Limb (tissue), 2 donors: ENCODE measurements at regions not wholly inside any gene's neighbourhood (a gene's known extent, or its start where the extent isn't known, plus 50 kb on each side); places are given as distances from the start of the nearest gene placed in this dataset.
"Not testable (repeated sequence)": the region's sequence is repeated elsewhere in the genome, so short reads cannot be mapped to it uniquely, and the experiment has no call there.

ENCODE experiments used
- DNase-seq, 2 donors: peaks; one replicate each; pipeline ENCODE4 v3.0.0-alpha.2; 2016; ENCODE audit errors: extremely low spot score in 2 of 2

DNA sequence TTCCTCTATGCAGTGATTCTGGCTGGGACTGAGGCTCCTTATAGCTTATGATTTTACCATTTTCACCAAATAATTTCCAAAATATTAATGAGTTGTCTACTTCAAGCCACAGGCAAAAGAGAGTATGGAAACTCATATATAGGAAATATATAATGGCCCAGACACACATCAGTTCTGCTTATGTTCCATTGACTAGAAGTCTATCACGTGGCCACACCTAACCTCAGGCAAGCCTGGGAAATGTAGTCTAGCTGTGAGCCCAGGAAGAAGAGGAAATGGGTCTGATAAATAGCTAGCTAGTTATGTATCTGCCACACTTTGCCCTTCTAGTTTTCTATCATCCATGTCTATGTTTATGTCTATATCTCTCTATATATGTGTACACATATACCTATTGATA, 195.1 kb downstream of the OTOL1 start:
- no peak for DNase-seq

DNA sequence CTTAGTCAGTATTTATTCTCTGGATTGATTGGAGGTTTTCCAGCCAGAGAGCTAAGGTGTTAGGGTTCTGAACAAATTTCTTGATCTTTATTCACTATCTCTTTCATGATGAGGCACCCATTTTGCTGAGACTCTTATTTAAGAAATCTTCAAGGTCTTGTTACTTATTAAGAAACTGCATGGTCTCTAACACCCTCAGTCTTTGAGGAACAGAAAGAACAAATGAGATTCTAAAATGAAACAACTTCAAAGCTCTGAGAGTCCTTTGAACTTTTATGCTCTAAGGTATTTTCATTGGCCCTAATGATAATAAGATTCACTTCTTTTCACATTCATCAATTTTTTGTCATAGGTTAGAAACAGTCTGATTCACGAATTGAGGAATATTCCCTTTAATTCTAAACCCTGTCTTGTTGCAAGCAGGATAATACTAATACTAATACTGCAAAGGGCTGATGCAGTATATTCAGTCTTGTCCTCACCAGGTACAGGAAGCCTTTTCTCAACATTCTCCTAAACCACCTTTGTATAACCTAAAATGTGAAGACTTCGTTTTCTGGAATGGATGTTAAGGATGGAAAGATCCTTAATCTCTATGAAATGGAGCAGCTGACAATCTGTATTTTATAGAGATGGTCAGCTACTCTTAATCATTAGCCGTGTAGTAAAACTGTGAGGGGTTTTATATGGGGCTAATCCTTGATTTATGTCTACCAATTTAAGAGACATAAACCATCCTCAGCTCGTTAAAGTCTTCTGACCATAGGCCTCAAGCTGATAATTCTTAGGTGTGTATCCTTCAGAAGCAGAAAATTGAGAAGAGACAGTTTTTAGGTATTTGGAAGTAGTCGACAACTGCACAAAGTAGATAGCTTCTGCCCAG, 198.3 kb downstream of the OTOL1 start:
- DNase-seq = no peak

DNA sequence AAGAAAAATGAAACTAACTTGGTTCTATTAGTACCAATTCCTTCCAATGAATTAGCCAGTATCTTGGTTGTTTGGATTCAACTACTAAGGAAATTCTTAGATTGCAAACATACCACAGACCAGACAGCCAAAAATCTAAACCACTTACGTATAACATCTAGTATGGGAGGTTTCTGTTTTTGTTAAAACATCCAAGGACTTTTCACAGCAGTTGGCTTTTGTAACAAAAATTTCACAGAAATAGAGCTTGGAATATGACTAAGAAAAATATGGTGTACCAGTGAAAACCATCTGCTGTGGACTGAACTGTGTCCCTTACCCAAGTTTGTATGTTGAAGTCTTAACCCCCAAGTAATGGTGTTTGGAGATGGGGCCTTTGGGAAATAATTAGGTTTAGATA, 199.2 kb downstream of the OTOL1 start:
- DNase-seq = no peak

DNA sequence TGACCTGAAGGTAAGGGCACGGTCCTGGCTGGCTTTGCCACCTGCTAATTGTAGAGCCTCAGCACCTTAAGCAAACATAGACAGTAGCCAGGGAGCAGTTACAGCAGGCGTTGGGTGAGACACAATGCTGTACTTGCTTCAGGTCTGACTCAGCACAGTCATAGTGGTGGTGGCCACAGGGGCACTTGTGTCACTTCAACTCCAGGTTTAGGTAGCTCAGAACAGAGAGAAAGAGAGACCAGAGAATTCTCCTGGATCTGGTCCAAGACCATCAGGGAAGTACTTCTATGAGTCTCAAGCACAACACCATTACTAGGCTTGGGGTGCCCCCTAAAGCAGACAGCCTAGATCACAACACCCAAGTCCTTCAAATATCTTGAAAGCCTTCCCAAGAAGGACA, 204.4 kb downstream of the OTOL1 start:
- DNase-seq = no peak

DNA sequence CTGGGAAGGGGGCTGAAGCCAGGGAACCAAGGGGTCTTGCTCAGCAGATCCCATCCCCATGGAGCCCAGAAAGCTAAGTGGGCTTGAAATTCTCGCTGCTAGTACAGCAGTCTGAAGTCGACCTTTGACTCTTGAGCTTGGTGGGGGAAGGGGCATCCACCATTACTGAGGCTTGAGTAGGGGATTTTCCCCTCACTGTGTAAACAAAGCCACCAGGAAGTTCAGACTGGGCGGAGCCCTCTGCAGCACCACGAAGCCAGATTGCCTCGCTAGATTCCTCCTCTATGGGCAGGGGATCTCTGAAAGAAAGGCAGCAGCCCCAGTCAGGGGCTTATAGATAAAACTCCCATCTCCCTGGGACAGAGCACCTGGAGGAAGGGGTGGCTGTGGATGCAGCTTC, 210.6 kb downstream of the OTOL1 start:
- DNase-seq = not testable (repeated sequence)

DNA sequence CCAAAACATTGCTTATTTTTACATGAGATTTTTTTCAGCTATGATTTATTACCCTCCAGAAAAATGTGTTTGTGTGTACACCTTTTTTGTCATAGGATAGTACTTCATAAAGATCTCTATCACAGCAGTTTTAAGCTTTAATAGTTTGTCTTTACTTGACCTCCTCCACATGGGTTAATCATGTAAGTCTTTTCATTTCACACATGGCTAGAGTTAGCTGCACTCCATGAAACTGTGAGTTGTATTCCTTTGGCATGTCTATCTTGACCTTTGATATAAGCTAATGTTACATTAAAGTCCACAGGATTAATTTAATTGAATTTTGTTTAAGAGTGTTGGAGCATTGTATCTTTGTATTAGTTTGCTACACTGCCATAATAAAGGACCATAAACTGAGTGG, 217.1 kb downstream of the OTOL1 start:
- no peak for DNase-seq

DNA sequence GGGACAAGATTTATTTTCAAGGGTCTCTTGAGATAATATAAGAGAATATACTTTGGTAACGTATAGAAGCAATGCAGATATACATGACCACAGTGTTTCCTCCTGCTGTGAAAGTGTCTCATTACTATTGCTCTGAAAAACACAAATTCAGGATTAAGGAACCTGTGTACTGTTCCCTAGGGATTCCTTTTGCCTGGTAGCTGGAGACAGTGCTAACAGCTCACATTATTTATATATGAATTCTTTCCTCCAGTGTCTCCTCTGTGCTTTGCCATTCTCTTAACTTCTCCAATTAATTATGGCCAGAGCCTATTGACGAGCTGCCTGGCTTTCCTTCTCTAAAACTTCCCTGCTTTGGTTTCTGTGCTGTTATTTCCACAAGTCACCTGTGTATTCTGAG, 235.4 kb downstream of the OTOL1 start:
- DNase-seq = no peak

DNA sequence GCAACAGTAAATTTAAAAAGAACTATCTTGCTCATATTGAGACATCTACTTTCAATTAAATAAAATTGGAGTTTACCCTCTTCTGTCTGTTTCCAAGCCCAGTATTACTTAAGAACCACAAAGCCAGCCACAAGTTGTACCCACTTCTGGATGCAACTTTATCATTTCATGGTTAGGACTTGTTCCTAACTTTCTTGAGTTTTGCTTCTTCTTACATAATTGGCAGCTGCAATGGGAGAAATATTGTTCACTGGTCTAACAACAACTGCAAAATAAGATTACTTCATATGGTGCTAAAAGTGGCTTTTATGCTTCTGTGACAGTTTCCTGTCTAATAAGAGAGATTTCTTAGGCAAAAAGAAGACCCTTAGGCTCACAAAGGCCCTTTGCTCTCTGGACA, 240.6 kb downstream of the OTOL1 start:
- no peak for DNase-seq

DNA sequence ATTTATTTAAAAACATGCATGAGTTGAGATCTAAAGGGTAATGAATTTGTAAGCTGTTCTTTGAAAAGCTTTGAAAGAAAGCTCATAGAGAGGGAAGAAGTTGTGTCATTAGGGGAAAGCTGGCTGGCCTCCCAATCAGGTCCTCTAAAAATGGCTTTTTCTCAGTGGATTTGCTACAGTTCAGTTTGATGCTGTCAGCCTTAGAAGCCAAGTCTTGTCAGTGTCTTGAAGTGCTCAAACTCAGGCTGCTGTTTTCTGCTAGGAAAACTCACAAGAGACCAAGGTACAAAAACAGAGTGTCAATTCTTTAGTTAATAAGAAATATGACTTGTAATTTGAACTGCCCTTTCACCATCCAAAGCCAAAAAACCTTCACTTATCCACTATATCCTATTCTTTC, 243.8 kb downstream of the OTOL1 start:
- DNase-seq = no peak

DNA sequence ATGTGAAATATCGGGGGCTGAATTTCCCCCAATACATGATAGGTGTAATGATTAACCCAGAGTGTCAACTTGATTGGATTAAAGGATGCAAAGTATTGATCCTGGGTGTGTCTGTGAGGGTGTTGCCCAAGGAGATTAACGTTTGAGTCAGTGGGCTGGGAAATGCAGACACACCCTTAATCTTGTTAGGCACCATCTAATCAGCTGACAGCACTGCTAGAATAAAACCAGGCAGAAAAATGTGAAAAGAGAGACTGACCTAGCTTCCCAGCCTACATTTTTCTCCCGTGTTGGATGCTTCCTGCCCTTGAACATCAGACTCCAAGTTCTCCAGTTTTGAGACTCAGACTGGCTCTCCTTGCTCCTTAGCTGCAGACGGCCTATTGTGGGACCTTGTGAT, 247.8 kb downstream of the OTOL1 start:
- no peak for DNase-seq

DNA sequence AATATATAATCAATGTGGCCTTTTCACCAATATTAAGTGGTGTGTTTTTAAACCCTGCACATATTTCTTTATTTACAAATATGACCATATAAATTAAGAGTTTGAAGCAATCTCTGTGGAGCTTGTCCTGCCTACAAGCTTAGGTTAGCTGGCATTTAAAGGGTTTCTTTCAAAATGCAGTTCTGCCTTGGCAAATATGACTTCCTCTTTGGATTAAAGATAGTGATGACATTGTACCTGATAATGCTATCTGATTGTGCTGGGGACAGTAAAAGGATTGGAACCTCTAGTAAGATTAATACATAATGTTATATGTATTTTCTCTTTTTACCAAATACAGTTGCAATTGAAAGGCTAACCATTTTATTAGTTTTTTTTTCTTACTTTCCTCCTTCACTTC, 249.1 kb downstream of the OTOL1 start:
- no peak for DNase-seq

DNA sequence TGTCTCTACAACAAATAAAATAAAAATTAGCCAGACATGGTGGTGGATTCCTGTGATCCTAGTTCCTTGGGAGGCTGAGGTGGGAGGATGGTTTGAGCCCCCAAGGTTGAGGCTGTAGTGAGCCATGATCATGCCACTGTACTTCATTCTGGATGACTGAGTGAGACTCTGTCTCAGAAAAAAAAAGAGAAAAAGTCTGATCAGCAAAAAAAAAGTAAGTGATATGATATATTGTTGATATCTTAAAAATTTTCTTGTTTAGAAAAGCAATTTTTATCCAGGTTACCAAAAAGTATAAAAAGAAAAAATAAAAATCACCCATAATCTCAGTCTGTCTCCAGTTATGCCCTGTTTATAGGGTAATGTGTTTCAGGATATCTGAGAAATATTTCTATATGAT, 251.4 kb downstream of the OTOL1 start:
- DNase-seq = no peak

DNA sequence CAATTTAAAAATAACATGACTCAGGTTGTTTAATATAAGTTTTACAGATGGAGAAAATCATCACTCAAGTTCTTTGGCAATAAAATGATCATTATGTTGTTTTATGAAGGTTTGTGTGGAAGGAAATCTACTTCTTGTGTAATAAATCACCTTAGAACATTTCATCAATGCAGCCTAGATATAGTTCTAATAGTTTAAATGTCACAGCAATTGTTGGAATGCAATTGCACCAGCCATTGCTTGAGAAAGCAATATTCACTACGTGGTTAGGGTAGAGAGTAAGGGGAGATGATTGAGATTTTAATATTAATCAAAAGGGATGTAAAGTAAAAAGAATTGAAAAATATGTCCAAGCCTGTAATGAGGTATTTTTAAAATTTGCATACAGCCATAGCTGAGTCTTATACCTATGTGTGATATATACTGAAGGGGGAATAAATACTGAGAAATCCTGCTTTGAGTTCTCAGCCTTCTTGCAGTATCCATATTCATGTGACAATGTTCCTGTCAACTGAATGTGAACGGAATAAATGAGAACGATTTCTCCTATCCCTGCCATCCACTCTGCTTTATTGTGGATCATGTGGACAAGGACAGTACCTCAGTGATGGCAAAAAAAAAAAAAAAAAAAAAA, 257.9 kb downstream of the OTOL1 start:
- no peak for DNase-seq

DNA sequence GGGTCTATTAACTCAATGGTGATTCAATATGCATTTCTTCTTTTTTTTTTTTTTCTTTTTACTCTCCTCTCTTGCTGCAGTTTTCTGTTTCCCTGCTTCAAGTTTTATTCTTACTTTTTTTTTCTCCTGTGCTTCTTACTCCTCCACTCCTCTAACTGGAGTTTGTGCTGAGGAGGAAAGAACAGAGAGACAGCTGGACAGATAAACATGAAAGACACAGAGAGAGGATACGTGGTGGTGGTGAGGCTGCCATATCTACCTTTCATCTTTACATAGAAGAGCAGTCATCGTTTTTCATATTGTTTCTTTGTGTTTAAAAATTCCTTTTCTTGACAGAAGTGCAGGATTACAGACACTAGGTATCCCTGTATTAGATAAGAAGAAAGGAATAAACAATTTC, 262.8 kb downstream of the OTOL1 start:
- DNase-seq = no peak

DNA sequence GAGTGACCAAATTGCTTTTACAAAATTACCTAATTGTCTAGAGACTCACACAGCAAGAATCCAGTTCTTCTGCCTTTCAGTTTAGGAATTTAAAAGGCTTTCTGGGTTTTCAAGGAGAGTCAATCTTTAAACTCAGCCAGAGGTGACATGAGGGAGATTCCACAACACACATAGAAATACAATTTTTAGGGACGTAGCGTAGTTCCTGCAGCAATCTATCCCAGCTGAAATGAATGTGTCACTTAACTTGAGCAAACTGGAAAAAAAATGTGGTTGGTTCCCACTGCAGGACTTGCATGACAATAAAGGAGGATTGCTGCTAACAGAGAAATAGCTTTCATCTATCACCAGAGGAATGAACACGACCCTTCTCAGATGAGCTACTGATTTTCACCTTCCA, 269.7 kb downstream of the OTOL1 start:
- DNase-seq = no peak

DNA sequence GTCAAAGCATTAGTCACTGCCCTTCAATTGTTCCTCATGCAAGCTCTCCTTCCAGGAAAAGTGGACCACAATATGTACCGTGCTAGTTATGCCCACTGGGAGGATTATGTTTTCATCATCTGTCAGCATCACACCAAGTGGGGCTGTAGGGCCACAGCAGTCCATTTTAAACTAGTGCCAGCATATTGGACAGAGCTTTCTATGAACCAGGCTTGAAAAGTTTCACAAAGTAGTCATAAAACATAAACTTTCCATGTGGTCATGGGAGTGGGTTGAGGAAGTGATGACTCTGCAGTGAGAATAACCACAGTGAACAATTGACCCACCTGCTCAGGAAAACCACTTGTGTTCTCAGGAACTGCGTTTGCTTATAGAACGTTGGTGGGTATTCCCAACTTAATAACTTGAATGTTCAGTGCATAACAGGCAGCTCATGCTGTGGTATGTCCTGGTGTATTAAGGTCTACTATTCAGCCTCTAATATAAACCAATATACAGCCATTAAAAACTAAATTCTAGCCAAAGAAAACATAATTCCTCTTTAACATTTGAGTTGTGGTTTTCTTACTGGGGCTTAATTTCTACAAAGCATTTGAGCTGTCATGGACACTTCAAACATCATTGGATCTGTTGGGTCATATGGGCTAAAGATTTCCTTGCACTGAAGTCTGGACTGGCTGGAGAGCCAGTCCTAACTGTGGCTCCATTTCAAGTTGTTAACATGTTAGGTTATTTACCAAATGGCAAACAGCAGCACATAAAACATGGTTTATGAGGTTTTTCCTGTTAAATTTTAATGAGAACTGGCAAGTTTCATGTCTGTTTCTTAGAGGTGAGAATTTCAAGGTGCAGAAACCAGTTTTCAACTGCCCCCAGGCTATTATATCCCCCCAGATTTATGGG, 274.1 kb downstream of the OTOL1 start:
- no peak for DNase-seq

DNA sequence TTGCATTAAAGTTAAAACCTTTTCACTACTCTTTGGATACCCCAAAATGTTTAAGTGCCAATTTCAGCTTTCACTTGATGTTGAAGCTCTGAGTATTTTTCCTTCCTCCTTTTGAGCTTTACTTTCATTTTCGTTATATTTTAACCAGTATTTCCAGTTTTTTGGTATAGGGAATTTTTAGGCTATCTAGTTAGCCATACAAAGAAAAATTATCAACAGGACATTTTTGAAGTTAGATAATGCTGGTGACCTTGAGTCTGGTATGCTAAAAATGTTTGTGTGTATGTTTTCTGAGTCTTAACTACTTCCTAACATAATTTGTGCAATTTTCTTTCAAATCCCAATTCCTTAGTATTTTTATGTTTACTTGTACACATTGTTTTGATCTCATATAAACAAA, 284.8 kb downstream of the OTOL1 start:
- no peak for DNase-seq

DNA sequence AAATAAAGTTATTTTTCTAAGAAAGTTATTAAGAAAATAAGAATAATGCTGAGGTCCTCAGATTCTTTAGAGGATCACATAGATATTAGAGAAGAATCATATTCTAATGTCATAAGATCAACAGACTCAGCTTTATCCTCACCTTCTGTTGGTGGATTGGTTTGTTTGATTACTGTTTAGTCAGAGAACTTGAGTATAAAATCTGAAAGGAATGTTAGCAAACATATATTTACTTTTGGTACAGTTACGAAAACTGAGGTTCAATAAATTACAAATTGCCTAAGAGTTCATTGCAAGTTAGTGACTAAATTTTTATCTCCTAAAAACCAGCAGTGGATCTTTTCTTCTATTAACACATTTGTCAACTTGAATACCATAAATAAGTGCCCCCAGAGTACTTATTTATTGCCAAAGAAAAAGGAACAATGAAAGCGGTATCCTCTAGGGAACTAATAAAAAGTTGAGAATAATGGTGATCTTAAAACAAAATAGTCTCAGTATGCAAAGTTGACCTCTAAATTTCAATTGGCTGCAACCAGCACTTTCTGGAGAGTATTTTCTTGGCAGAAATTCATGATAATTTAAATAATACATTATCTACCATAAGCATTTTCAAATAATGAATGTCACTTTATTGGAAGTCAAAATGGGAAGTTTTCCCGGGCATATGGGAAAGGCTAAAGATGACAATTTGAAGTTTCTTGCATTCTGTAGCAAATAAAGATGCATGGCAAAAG, 296.8 kb downstream of the OTOL1 start:
- no peak for DNase-seq

DNA sequence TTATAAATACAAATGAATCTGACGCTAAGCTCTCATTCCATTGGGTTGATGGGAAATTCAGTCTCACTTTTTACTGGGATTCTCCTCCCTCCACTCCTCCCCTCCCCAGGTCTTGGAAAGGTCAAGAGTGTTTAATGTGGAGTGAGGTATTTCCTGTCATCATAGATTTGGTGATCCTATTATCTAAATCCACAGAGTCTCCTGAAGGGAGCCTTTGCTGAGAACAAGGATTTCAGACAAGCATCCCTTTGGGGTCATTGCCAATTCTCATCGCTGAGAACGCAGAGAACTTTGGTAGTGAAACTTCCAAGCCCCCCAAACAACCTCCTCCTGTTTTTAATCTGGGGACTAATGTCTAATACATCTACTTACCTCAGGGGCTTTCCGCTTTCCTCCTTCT, 297.9 kb downstream of the OTOL1 start:
- no peak for DNase-seq

DNA sequence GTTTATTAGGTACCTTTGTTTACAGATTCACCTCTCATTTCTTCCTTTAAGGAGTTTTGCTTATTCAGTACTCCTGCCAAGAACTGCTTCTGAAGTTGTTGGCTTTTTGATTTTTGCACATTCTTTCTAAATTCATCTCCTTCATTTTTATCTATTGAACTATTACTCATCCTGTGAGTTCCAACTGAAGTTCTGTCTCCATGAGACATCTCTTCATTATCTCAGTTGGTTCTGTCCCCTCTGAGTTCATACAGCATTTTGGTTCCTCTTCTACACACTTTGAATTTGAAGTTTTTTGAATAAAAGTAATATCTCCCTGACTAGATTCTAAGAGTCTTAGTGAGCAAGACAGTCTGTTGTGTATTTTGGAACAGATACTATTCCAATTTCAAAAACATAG, 299.7 kb downstream of the OTOL1 start:
- no peak for DNase-seq

DNA sequence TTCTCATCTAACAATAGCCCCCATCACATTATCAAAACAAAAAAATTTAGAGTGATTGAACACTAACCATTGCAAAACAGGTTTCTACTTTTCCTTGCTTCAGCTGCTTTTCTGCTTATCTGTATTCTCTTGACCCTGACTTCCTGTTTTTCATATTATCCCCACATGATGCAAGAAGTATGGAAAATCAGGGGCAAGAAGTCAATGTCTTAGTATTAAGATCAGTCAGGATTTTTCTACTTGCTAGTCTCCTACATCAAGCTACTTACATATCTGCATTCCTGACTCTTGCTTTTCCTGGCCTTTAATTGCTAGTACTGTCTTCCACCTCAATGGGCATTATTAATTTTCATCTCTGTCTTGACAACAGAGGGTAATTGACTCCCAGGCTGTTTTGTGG, 300.2 kb downstream of the OTOL1 start:
- no peak for DNase-seq

DNA sequence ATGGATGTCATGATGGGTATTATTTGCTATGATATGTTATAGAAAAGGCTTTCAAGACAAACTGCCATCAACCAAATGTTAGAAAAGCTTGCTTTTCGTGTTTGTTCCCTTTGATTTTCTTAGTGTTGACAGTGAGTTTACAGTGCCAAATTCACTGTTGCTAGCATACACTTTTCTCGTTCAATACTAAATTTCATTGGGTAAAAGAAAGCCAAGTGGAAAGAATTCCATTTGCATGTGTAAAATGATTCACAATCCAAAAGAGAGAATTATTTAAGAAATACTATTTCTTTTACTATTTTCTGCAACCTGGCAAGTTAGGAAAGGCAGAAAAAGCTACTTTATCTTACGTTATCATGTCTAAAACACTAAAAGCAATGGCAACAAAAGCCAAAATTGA, 301.4 kb downstream of the OTOL1 start:
- no peak for DNase-seq
